ENCODE measurements at regions not wholly inside any gene's neighbourhood (a gene's known extent, or its start where the extent isn't known, plus 50 kb on each side); places are given as distances from the start of the nearest gene placed in this dataset.
"Not testable (repeated sequence)": the region's sequence is repeated elsewhere in the genome, so short reads cannot be mapped to it uniquely, and the experiment has no call there.

DNA sequence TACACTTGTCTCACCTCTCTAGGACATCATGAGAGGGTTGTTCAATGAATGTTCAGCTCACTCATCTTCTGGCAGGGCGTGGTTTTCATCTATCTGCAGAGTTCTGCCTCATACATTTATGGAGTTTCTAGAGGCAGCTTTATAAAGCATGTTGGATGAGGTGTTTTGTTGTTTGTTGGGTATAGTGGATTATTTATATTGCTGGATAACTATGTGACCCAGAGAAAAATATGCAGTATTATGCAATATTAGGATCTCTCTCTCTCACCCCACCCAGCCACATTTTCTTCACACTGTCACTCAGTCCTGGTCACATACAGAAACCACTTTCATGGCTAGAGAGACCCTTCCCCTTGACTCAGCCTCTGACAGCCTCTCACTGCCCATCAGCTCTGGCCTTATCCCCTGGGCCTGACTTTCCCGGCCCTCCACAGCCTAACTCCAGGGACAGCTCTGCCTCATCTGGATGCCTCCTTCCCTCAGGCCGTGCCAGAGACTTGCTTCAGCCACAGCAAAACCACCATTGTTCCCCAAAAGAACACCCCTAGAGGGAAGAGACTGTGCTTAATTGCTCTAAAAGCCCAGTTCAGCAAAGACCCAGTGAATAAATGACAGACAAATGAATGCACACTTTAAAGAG, 260.3 kb downstream of the MYCN start:
- H3K36me3 ChIP-seq = no peaks in the 10 kb centered on the region
- peaks cover 8% of the 10 kb centered on the region for H3K4me1 ChIP-seq
- 84% methylated on average over 3 of the region's 3 CpGs for WGBS
- TF ChIP-seq, protein P1, sequence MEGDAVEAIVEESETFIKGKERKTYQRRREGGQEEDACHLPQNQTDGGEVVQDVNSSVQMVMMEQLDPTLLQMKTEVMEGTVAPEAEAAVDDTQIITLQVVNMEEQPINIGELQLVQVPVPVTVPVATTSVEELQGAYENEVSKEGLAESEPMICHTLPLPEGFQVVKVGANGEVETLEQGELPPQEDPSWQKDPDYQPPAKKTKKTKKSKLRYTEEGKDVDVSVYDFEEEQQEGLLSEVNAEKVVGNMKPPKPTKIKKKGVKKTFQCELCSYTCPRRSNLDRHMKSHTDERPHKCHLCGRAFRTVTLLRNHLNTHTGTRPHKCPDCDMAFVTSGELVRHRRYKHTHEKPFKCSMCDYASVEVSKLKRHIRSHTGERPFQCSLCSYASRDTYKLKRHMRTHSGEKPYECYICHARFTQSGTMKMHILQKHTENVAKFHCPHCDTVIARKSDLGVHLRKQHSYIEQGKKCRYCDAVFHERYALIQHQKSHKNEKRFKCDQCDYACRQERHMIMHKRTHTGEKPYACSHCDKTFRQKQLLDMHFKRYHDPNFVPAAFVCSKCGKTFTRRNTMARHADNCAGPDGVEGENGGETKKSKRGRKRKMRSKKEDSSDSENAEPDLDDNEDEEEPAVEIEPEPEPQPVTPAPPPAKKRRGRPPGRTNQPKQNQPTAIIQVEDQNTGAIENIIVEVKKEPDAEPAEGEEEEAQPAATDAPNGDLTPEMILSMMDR (IDR thresholded peaks at IDR 0.05) = no peak
- no peak for TF ChIP-seq EP300 (IDR thresholded peaks at IDR 0.05)
- TF ChIP-seq POLR2A (IDR thresholded peaks at IDR 0.05) = no peak
- TF ChIP-seq POLR2AphosphoS5 (IDR thresholded peaks at IDR 0.05) = no peak
- H3K27ac ChIP-seq = no peak overlapping the region
- no peaks in the 10 kb centered on the region for H3K27me3 ChIP-seq
- no peak overlapping the region for H3K4me3 ChIP-seq
- no peak for DNase-seq (ENCODE audit: low spot score in 2 of 2)
- H3K9me3 ChIP-seq = no peaks in the 10 kb centered on the region

DNA sequence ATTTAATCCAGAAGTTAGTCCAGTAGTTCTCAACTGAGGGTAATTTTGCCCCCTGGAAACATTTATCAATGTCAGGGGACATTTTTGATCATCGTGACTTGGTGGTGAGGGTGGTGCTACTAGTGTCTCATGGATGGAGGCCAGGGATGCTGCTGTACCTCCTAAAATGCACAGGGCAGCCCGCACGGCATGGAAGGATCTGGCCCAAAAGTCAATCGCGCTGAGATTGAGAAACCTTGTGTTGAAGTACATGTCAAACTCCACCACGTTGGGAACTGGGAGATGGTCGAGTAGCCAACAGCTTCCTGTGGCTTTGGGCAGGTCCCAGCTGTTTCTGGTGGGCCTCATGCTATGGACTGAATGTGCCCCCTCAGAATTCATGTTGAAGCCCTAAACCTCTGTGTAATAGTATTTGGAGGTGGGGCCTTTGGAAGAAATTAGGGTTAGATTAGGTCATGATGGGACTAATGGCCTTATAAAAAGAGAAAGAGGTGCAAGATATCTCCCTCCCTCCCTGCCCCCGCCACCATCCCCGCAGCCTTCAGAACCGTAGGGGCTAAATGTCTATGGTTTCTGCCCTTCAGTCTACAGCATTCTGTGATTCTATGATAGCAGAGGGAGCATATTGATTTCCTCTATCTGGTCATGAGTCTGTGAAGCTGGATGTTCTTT, 259.7 kb downstream of the MYCN start:
- no peaks in the 10 kb centered on the region for H3K27me3 ChIP-seq
- peaks cover 8% of the 10 kb centered on the region for H3K4me1 ChIP-seq
- TF ChIP-seq POLR2AphosphoS5 (IDR thresholded peaks at IDR 0.05) = no peak
- no peak for TF ChIP-seq POLR2A (IDR thresholded peaks at IDR 0.05)
- TF ChIP-seq, protein P1 (IDR thresholded peaks at IDR 0.05) = no peak
- TF ChIP-seq EP300 (IDR thresholded peaks at IDR 0.05) = no peak
- no peak overlapping the region for H3K27ac ChIP-seq
- H3K9me3 ChIP-seq = no peaks in the 10 kb centered on the region
- DNase-seq (ENCODE audit: low spot score in 2 of 2) = no peak
- no peak overlapping the region for H3K4me3 ChIP-seq
- WGBS = 93% methylated on average over 10 of the region's 10 CpGs
- no peaks in the 10 kb centered on the region for H3K36me3 ChIP-seq

DNA sequence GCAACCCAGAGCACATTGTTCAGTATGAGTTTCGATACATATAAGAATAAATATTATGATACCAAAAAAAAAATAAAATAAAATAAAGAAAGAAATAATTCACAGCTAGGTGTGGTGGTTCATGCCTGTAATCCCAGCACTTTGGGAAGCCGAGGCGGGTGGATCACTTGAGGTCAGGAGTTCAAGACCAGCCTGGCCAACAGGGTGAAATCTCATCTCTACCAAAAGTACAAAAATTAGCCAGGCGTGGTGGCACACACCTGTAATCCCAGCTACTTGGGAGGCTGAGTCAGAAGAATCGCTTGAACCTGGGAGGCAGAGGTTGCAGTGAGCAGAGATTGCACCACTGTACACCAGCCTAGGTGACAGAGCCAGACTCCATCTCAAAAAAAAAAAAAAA, 258.9 kb downstream of the MYCN start:
- not testable (repeated sequence) for H3K4me3 ChIP-seq; DNase-seq (ENCODE audit: low spot score in 2 of 2); H3K27ac ChIP-seq; H3K36me3 ChIP-seq; H3K27me3 ChIP-seq; H3K4me1 ChIP-seq; H3K9me3 ChIP-seq
- WGBS = 94% methylated on average over 5 of the region's 5 CpGs

DNA sequence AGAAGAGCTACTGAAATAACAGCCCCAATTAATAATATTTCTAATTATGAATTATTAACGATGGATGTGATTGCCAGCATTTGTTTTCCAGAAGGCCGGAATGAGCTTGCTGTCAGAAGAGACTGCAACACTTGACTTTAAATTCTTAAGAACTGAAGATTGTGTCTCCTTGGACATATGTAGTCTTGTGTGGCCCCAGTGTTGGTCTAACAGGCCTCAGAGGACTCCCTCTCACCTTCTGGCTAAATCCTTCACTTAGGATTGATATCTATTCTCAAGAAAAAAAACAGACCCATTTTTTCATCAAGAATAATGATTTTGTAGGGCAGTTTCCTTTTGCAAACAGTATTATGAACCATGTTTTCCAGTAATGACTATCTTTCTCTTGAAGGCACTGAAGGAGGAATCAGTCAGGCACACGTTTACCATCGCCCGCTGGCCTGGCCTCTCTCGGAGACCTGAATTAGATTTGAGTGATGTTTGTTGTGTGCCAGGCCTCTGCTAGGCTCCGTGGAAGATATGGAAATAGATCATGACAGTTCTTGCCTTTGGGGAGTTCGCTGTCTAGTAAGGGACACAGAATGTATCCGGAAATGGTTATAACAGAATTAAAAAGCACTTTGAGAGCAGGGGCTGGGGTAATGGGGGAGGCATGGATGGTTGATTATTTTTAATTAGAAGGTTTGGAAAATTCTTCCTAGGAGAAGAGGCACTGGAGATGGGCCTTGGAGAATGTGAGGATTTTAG, 258.0 kb downstream of the MYCN start:
- peaks cover 8% of the 10 kb centered on the region for H3K4me1 ChIP-seq
- H3K9me3 ChIP-seq = no peaks in the 10 kb centered on the region
- no peak overlapping the region for H3K27ac ChIP-seq
- no peak overlapping the region for H3K4me3 ChIP-seq
- 87% methylated on average over 9 of the region's 9 CpGs for WGBS
- TF ChIP-seq POLR2A (IDR thresholded peaks at IDR 0.05) (no peak), POLR2AphosphoS5 (IDR thresholded peaks at IDR 0.05) (no peak)
- no peaks in the 10 kb centered on the region for H3K27me3 ChIP-seq
- no peak for DNase-seq (ENCODE audit: low spot score in 2 of 2)
- no peaks in the 10 kb centered on the region for H3K36me3 ChIP-seq

DNA sequence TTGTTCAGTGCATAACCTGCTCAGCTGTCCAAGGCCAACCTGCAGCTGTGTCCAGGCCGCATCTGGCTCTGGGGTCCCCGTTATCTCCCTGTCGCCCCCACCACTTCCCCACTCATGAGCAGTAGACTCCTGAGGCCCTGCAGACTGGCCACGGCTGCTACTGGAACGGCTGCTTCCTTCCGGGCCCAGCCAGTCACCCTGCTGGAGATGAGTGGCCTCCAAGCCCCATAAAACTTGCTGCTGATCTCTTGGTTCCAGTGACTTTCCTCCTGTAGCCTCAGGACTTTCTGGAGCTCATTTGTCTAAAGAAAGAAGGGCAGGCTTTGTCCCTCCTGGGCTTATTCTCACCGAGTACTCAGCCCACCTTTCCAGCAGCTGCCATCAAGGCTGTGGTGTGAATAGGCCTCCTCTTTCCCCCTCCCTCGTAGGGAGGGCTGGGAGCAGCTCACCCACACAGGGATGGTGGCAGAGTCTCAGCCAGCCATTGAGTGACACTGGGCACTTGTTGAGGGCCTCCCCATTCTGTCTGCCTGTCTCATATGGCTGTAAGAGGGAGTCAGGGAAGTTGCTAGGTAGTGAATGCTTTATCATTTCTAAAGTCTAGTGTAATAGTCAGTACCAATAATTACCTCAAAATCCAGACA, 257.3 kb downstream of the MYCN start:
- Histone ChIP-seq H3K4me3 (no peak overlapping the region), H3K9me3 (no peaks in the 10 kb centered on the region), H3K27me3 (no peaks in the 10 kb centered on the region), H3K36me3 (no peaks in the 10 kb centered on the region), H3K4me1 (peaks cover 4% of the 10 kb centered on the region), H3K27ac (no peak overlapping the region)
- WGBS = 78% methylated on average over 8 of the region's 8 CpGs
- TF ChIP-seq POLR2A (IDR thresholded peaks at IDR 0.05) (no peak), POLR2AphosphoS5 (IDR thresholded peaks at IDR 0.05) (no peak), EP300 (IDR thresholded peaks at IDR 0.05) (no peak)
- TF ChIP-seq, protein P1 (IDR thresholded peaks at IDR 0.05) = no peak
- DNase-seq (ENCODE audit: low spot score in 2 of 2) = no peak
